GM13977 (cell line): ENCODE measurements at regions not wholly inside any gene's neighbourhood (a gene's known extent, or its start where the extent isn't known, plus 50 kb on each side); places are given as distances from the start of the nearest gene placed in this dataset.

Experiments used
- DNase-seq: peaks from one replicate; pipeline ENCODE4 v3.0.0; 2012; ENCODE audit warnings: low spot score
- CTCF ChIP-seq: IDR thresholded peaks from 2 replicates; pipeline ENCODE4 v1.5.1; 2012; ENCODE audit warnings: mild to moderate bottlenecking, control low read depth; ENCODE audit not compliant: insufficient read depth; ENCODE audit errors: extremely low read depth, missing control alignments
- in situ Hi-C: fragments of 300-500 bp; cut with MboI; formaldehyde crosslinking; loops from one replicate; pipeline ENCODE4 v1.12.0; 2022; ENCODE audit warnings: low sequenced_read_pairs, low pct_unique_long_range_greater_than_20kb, mixed read lengths, inconsistent platforms; ENCODE audit not compliant: unreplicated experiment

DNA sequence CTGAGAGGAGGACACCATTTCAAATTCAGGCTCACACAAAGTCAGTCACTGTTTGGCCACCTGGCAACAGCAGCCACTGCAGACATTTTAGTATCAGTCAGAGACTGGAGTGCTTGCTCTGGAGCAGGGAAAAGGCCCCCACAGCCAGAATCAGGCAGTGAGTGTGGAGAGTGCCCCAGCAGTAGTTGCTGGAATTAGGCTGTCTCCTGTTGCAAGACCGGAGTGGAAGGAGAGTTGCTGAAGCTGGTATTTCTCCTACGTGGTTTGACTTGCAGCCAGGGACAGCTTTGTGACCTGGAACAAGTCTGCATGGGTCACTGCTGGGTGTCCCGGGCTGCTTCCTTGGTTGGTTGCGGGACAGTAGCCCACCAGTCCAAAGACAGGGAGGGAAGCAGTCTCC lies 78.4 kb upstream of the TMEM168 start:
- DNase-seq: no peak
- in situ Hi-C loops: no loop called here
- no peak for TF ChIP-seq CTCF

GRCh38 chr7:112866424-112866823 lies 76.2 kb upstream of the TMEM168 start:
- in situ Hi-C loops: no loop called here
- peak; percentile 51 for DNase-seq
- no peak for TF ChIP-seq CTCF

- in situ Hi-C loops: no loop called here
- no peak for DNase-seq
- TF ChIP-seq CTCF: no peak
Observed at GRCh38 chr7:112864380-112864779, 74.2 kb upstream of the TMEM168 start.

GRCh38 chr7:112858838-112859237 lies 68.6 kb upstream of the TMEM168 start:
- no peak for DNase-seq
- TF ChIP-seq CTCF: no peak
- in situ Hi-C loops: no loop called here

DNA sequence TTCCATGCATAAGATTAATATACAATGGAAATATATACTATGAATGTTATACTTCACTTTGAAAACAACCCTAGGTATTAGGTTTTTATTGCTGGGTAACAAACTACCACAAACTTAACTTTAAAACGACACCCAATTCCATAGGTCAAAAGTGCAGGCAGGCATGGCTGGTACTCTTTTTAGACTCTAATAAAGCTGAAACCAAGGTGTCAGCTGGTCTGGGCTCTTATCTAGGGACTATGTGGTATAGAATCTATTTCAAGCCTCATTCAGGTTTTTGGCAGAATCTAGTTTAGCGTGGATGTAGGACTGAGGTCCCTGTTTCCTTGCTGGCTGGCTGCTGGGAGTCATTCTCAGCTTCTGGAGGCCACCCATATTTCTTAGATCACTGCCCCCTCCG lies 65.0 kb upstream of the TMEM168 start:
- in situ Hi-C loops: no loop called here
- DNase-seq: no peak
- TF ChIP-seq CTCF: no peak

DNA sequence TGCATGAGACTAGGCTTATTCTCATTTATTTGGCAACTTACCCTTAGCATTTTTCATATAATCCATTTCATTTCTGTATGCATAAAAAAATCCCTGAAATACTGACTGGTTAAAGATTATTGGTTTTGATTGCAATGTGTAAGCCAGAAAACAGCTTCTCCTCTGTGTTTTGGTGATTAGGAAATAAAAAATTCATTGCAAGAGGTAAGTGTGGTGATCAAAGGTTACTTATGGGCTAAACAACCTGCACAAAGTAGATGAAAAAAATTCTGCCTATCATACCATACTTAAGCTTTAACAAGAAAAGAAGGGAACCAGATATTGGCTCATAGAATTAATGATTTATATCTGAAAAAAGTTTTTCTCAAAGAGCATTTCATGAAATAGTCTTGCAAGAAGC lies 64.0 kb upstream of the TMEM168 start:
- in situ Hi-C loops: no loop called here
- no peak for TF ChIP-seq CTCF
- DNase-seq: no peak

GRCh38 chr7:112853422-112853821 lies 63.2 kb upstream of the TMEM168 start:
- DNase-seq: no peak
- no peak for TF ChIP-seq CTCF
- in situ Hi-C loops: no loop called here
